ENCODE measurements at regions not wholly inside any gene's neighbourhood (a gene's known extent, or its start where the extent isn't known, plus 50 kb on each side); places are given as distances from the start of the nearest gene placed in this dataset.

- DNase-seq, result no peak
- WGBS, 2 experiments (ENCODE audit: insufficient coverage in 1 of 2, insufficient read length in 1 of 2), result 87 to 97% methylated on average over 4 of the region's 4 CpGs
- H3K36me3 Mint-ChIP-seq (ENCODE audit: low read depth), result no peaks in the 10 kb centered on the region
- no peaks in the 10 kb centered on the region for H3K27me3 ChIP-seq (ENCODE audit: control insufficient read depth, insufficient read depth, low read length, poor library complexity, severe bottlenecking)
- no peak for TF ChIP-seq CTCF (conservative IDR thresholded peaks at IDR 0.05)
- H3K27me3 Mint-ChIP-seq (ENCODE audit: insufficient read depth), result no peaks in the 10 kb centered on the region
- peaks cover 2% of the 10 kb centered on the region for H3K9me3 Mint-ChIP-seq
- no peak overlapping the region for H3K9ac ChIP-seq (ENCODE audit: extremely low read depth, low read length, poor library complexity, severe bottlenecking)
- no peaks in the 10 kb centered on the region for H3K4me1 Mint-ChIP-seq
- no peaks in the 10 kb centered on the region for H3K4me1 ChIP-seq (ENCODE audit: control insufficient read depth, insufficient read depth, low read length)
- H3K27ac ChIP-seq (ENCODE audit: low read depth, low read length), result no peak overlapping the region
- no peaks in the 10 kb centered on the region for H3K9me3 ChIP-seq (ENCODE audit: control insufficient read depth, low read length)
- H3K27ac Mint-ChIP-seq, result no peak overlapping the region
- H3K4me3 Mint-ChIP-seq, result no peak overlapping the region
- H3K4me3 ChIP-seq (ENCODE audit: low read length), result no peak overlapping the region
- no peaks in the 10 kb centered on the region for H3K36me3 ChIP-seq (ENCODE audit: control insufficient read depth, insufficient read depth, low read length)
These were observed 121.1 kb upstream of the GUCY1A2 start for GRCh38 chr11:107139396-107139795.

- H3K36me3 Mint-ChIP-seq (ENCODE audit: low read depth), result no peaks in the 10 kb centered on the region
These were observed 118.6 kb upstream of the GUCY1A2 start for GRCh38 chr11:107136892-107137291.

GRCh38 chr11:107131756-107132155, 113.5 kb upstream of the GUCY1A2 start:
- H3K4me1 Mint-ChIP-seq, result peaks cover 3% of the 10 kb centered on the region
- H3K4me3 Mint-ChIP-seq, result no peak overlapping the region
- H3K27me3 Mint-ChIP-seq (ENCODE audit: insufficient read depth), result no peaks in the 10 kb centered on the region
- H3K9me3 ChIP-seq (ENCODE audit: control insufficient read depth, low read length), result no peaks in the 10 kb centered on the region
- no peak for TF ChIP-seq CTCF (conservative IDR thresholded peaks at IDR 0.05)
- H3K27ac Mint-ChIP-seq, result no peak overlapping the region
- DNase-seq, result no peak
- no peaks in the 10 kb centered on the region for H3K36me3 ChIP-seq (ENCODE audit: control insufficient read depth, insufficient read depth, low read length)
- H3K27me3 ChIP-seq (ENCODE audit: control insufficient read depth, insufficient read depth, low read length, poor library complexity, severe bottlenecking), result no peaks in the 10 kb centered on the region
- H3K27ac ChIP-seq (ENCODE audit: low read depth, low read length), result no peak overlapping the region
- peaks cover 1% of the 10 kb centered on the region for H3K9me3 Mint-ChIP-seq
- no peak overlapping the region for H3K4me3 ChIP-seq (ENCODE audit: low read length)
- H3K9ac ChIP-seq (ENCODE audit: extremely low read depth, low read length, poor library complexity, severe bottlenecking), result no peak overlapping the region
- no peaks in the 10 kb centered on the region for H3K36me3 Mint-ChIP-seq (ENCODE audit: low read depth)
- 100% methylated on average over 1 of the region's 1 CpG; no CpG with 5 or more reads in 1 of the 2 experiments for WGBS, 2 experiments (ENCODE audit: insufficient coverage in 1 of 2, insufficient read length in 1 of 2)
- no peaks in the 10 kb centered on the region for H3K4me1 ChIP-seq (ENCODE audit: control insufficient read depth, insufficient read depth, low read length)

More at GRCh38 chr11:107136892-107137291, 118.6 kb upstream of the GUCY1A2 start:
- WGBS, 2 experiments (ENCODE audit: insufficient coverage in 1 of 2, insufficient read length in 1 of 2), result 94% methylated on average over 2 of the region's 2 CpGs; no CpG with 5 or more reads in 1 of the 2 experiments
- H3K4me3 ChIP-seq (ENCODE audit: low read length), result no peak overlapping the region
- H3K4me1 ChIP-seq (ENCODE audit: control insufficient read depth, insufficient read depth, low read length), result no peaks in the 10 kb centered on the region
- TF ChIP-seq CTCF (conservative IDR thresholded peaks at IDR 0.05), result no peak
- no peaks in the 10 kb centered on the region for H3K9me3 ChIP-seq (ENCODE audit: control insufficient read depth, low read length)
- H3K4me1 Mint-ChIP-seq, result peaks cover 3% of the 10 kb centered on the region
- H3K9ac ChIP-seq (ENCODE audit: extremely low read depth, low read length, poor library complexity, severe bottlenecking), result no peak overlapping the region
- H3K4me3 Mint-ChIP-seq, result no peak overlapping the region
- no peak overlapping the region for H3K27ac Mint-ChIP-seq
- no peak overlapping the region for H3K27ac ChIP-seq (ENCODE audit: low read depth, low read length)
- no peak for DNase-seq
- peaks cover 2% of the 10 kb centered on the region for H3K9me3 Mint-ChIP-seq
- H3K27me3 ChIP-seq (ENCODE audit: control insufficient read depth, insufficient read depth, low read length, poor library complexity, severe bottlenecking), result no peaks in the 10 kb centered on the region
- H3K36me3 ChIP-seq (ENCODE audit: control insufficient read depth, insufficient read depth, low read length), result no peaks in the 10 kb centered on the region
- no peaks in the 10 kb centered on the region for H3K27me3 Mint-ChIP-seq (ENCODE audit: insufficient read depth)

Data from endodermal cell (in vitro differentiated cells).